Mesenchymal stem cell (in vitro differentiated cells and primary cell): ENCODE measurements at regions not wholly inside any gene's neighbourhood (a gene's known extent, or its start where the extent isn't known, plus 50 kb on each side); places are given as distances from the start of the nearest gene placed in this dataset. TPM values are rescaled to one million over a fixed set of nuclear protein-coding genes. Genes with fewer than 3 reads are reported as not detected.

Source experiments
- small RNA-seq: library from polyadenylated mRNA; stranded (forward); fragments of <200 nt; extraction: miRNeasy Mini kit (QIAGEN cat#:217004); gene quantifications from one replicate; pipeline ENCODE3, GENCODE V24; 2013; ENCODE audit warnings: low read depth

Small RNAs in the stretch of these regions (small RNA-seq; reads per million reads assigned to genes)
- gene MIR4477B, result not detected
- not detected for gene PTGER4P3
- not detected for gene RNA5SP284
